ENCODE measurements at regions not wholly inside any gene's neighbourhood (a gene's known extent, or its start where the extent isn't known, plus 50 kb on each side); places are given as distances from the start of the nearest gene placed in this dataset.

- no peak for DNase-seq
Observed at GRCh38 chr10:113219446-113219845, 269.4 kb downstream of the TCF7L2 start.

GRCh38 chr10:113221756-113222168, 271.7 kb downstream of the TCF7L2 start:
- no peak for DNase-seq

DNA sequence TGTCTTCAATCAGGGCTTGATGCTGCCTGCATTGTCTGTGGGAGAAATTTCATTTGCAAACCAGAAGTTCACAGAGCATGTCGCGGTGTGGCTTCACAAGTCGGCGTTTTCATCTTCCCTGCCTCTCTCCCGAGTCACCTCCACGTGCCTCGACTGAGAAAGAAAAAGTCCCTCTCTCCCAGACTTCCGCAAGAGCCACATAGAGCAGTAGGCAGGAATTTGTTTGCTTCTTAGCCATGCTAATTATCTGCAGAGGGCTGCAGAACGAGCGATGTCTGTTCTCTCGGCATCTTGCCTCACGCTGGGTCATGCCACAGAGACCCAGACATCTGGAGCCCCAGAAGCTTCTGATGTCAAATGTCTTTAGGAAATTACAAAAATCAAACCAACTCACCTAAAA, 272.2 kb downstream of the TCF7L2 start:
- no peak for DNase-seq

DNA sequence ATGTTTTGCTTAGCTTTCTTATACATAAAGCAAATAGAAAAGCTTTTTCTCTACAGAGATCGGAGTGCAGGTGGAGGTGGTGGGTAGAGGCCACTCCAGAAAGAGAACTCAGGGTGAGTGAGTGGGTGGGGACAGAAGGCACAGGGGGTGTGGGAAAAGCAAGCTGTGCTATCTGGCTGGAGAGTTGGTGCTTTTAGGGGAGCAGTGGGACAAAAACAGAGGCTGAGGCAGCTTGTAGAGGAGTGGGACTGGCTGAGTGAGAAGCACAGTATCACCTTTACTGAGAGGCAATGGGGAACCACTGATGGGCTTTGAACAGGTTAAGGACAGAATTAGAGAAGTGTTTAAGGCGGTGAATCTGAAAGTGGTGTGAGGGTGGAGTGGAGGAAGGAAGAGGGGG, 275.3 kb downstream of the TCF7L2 start:
- no peak for DNase-seq

DNA sequence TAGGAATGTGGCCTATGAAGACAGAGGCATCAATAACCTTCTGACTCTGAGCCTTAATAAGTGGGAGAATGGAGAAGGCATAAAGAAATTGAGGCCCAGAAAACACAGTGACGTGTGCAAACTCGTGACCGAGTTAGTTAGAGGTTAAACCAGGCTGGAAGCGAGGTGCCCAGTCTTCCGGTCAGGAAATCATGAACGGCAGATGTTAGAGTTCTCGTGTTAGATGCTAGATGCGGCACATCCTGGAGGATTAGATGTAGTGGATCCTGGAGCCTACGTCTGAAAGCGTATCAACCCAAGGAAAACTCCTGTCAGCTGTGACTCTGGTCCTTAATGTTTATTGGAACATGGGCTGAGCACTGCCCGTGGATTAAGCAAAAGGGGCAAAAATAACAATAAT, 275.9 kb downstream of the TCF7L2 start:
- DNase-seq, result no peak

DNA sequence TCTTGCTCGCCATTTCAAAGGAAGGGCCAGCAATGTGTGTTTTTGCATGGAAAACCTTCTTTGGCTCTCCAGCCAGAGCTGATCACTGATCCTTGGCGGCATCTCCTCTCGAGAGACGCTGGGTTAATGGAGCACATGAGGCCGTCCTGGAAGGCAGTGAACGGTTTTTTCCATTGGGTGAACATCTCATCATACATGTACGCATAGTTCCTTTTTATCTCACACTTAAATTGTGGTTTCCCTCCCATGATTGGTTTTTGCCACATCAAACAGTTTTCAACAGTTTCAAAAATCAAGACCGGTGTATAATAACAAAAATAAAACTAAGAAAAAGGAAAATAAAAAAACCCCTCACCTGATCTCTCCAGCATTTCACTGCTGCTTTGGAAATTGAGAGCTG, 276.4 kb downstream of the TCF7L2 start:
- peak in 2 of 5 experiments; percentile 2 to 46 for DNase-seq

DNA sequence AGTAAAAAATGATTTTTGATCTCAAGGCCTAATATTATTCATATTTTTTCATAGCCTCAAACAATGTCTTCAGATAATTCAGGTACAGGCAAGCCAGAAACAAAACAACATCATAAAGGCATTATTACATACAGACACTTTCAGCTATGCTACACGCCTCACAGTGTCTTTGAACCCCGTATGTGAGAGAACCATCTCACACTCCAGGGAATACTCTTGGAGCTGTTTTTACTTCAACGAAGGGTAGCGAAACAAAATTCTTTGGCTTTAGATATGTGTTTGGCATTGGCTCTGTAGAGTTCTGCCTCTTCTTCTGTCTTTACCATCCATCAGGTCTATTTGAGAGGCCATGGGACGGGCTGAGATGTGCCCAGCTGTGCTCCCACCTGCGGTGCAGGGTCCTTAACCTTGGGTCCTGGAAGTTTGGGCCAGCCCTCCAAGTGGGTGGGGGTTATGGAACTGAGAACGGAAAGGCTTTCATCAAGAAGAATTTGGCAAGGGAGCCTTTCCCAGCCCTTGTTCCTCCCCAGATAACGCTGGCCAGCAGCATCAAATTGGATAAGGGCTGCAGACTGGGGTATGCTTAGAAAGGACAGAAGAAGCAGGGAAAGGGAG, 276.9 kb downstream of the TCF7L2 start:
- DNase-seq, result no peak

GRCh38 chr10:113228530-113228929, 278.5 kb downstream of the TCF7L2 start:
- DNase-seq, result no peak

DNA sequence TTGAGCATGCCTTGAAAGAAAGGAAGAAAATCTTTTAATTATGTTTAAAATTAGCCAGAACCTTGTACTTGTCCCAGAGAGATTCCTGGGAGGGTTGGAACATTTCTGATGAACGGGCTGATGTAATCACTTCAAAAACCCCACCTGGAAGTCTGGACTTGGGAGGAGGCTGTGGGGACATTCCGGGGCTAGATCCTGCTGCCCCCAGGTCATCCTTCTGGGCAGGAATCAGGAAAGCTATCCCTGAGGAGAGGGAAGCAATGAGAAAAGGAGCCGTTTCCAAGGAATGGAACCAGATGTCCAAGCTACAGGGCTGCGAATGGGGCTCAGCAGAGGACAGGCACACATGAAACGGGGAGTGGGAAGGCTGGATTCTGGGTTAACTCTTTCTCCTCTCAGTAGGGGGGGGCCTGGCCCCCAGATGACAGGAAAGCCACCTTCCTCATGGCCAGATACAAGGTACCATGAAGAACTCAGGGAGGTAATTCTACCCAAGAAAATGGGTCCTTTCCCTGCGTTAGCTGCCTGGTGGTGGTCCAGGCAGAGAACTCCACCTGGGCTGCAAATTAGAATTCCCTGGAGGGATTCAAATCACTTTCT, 280.1 kb downstream of the TCF7L2 start:
- DNase-seq, result no peak

- DNase-seq, result no peak
Observed at GRCh38 chr10:113232928-113233511, 283.0 kb downstream of the TCF7L2 start.

GRCh38 chr10:113234481-113234880, 284.4 kb downstream of the TCF7L2 start:
- DNase-seq, result no peak

DNA sequence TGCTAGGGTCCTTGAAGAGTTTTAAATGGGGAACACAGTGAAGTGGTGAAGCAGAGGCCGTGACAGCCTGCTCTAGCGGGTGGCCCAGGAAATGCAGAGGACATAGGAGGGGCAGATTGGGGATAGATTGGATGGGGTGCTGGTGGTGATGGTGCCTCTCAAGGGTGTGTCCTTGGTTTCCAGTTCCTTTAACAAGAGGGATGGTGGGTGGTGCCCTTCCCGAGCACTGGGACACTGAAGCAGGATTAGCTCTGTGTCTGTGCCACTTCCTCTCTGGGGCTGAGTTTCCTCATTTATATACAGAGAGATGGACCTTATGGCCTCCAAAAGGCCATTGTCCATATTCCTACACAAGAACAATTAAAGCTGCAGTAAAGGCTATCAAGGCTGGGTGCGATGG, 285.5 kb downstream of the TCF7L2 start:
- DNase-seq, result no peak

GRCh38 chr10:113236998-113237397, 287.0 kb downstream of the TCF7L2 start:
- no peak for DNase-seq

DNA sequence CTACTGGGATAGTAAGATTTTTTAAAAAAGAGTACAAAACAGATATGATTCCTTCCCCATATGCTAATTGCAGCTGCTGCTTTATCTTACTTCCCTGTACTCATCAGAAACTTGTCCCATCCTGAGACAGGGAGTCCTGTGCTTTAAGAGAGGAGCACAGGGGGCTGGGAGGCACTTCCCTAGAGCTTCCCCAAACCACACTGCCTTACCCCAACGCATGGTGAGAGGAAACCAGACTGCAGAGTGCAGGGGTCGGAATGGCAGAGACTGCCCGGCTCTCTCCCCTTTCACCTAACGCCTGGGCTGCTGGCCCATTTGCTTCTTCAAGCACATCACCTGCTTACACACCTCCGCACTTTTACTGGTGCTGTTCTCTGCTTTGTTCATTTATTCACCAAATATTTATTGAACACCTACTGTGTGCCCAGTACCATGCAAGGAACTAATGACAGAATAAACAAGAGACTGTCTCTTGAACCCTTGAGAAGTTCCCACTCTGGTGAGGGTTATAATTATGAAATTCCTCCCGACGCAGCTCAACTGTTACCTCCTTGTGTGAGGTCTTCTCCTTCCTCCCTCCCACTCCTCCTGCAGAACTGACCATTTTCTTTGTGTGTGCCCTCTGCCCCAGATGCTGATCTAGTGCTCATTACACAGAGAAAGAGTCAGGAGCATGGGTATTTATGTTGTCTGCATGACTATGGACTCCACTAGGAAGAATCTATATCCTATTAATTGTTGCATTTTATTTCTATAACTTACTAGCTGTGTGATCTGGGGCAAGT, 289.7 kb downstream of the TCF7L2 start:
- no peak for DNase-seq

- DNase-seq, result no peak
Observed at GRCh38 chr10:113240736-113241135, 290.7 kb downstream of the TCF7L2 start.

GRCh38 chr10:113241599-113242360, 291.7 kb downstream of the TCF7L2 start:
- DNase-seq, result no peak

- DNase-seq, result no peak
Observed at GRCh38 chr10:113243311-113243710, 293.3 kb downstream of the TCF7L2 start.

DNA sequence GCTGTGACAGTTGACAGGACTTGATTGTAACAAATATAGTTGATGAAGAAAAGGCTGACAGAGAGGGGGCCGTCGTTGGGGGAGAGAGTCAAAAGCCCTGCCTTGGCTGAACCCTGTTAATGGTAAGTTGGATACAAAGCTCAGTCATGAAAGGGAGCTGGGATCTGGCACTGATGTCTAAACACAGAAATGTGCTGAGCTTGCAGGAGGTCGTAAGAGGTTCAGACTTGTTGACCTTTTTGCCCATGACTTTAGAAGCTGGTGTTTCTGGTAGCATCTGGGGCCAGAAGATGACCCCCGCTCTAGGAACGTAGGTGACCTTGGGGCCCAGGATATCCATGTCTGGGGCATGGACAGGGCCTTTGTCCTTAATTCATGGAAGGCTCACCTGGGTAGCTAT, 294.7 kb downstream of the TCF7L2 start:
- DNase-seq, result no peak

DNA sequence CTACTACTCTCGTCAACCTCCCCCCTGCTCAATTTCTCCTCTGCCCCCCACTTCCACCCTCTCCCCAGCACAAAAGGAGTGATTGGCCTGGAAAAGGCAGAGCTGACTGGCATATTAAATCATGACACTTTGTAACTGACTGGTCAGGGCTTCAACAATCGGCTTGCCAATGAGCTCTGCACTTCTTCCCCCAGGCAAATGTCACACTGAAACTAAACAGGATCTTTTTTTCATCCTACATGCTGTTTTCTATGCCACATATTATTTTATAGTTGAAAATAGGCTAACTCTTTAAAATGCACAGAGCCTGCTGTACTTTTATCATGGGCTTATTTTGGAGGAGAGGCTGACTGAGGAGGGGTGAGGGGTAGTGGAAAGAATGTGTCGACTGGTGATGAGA, 295.2 kb downstream of the TCF7L2 start:
- no peak for DNase-seq

GRCh38 chr10:113247050-113247449, 297.0 kb downstream of the TCF7L2 start:
- DNase-seq, result no peak

GRCh38 chr10:113252650-113253618, 299.9 kb upstream of the HABP2 start:
- DNase-seq, result no peak
